ENCODE measurements at regions not wholly inside any gene's neighbourhood (a gene's known extent, or its start where the extent isn't known, plus 50 kb on each side); places are given as distances from the start of the nearest gene placed in this dataset.

GRCh38 chr13:59584761-59585670 is 578.7 kb downstream of the DIAPH3 start:
- DNase-seq (ENCODE audit: extremely low read depth, insufficient read length): no peak
- Histone ChIP-seq H3K4me3 (replicated peaks; ENCODE audit: low read depth, low read length) (no peak overlapping the region), H3K27me3 (replicated peaks; ENCODE audit: control insufficient read depth, insufficient read depth, low read length) (no peaks in the 10 kb centered on the region), H3K36me3 (ENCODE audit: control insufficient read depth, insufficient read depth, low read length) (no peaks in the 10 kb centered on the region)
- no peak for TF ChIP-seq CTCF (IDR thresholded peaks at IDR 0.05; ENCODE audit: insufficient read depth, low read length, poor library complexity, severe bottlenecking)

- Histone ChIP-seq H3K27me3 (replicated peaks; ENCODE audit: control insufficient read depth, insufficient read depth, low read length) (no peaks in the 10 kb centered on the region), H3K36me3 (ENCODE audit: control insufficient read depth, insufficient read depth, low read length) (no peaks in the 10 kb centered on the region), H3K4me3 (replicated peaks; ENCODE audit: low read depth, low read length) (no peak overlapping the region)
- no peak for DNase-seq (ENCODE audit: extremely low read depth, insufficient read length)
- TF ChIP-seq CTCF (IDR thresholded peaks at IDR 0.05; ENCODE audit: insufficient read depth, low read length, poor library complexity, severe bottlenecking): no peak
Measured at GRCh38 chr13:59587030-59587429, 576.7 kb downstream of the DIAPH3 start.

- DNase-seq (ENCODE audit: extremely low read depth, insufficient read length): no peak
- Histone ChIP-seq H3K27me3 (replicated peaks; ENCODE audit: control insufficient read depth, insufficient read depth, low read length) (no peaks in the 10 kb centered on the region), H3K36me3 (ENCODE audit: control insufficient read depth, insufficient read depth, low read length) (no peaks in the 10 kb centered on the region), H3K4me3 (replicated peaks; ENCODE audit: low read depth, low read length) (no peak overlapping the region)
- no peak for TF ChIP-seq CTCF (IDR thresholded peaks at IDR 0.05; ENCODE audit: insufficient read depth, low read length, poor library complexity, severe bottlenecking)
Measured at GRCh38 chr13:59587971-59588716, 575.6 kb downstream of the DIAPH3 start.

- no peak for TF ChIP-seq CTCF (IDR thresholded peaks at IDR 0.05; ENCODE audit: insufficient read depth, low read length, poor library complexity, severe bottlenecking)
- Histone ChIP-seq H3K27me3 (replicated peaks; ENCODE audit: control insufficient read depth, insufficient read depth, low read length) (no peaks in the 10 kb centered on the region), H3K4me3 (replicated peaks; ENCODE audit: low read depth, low read length) (no peak overlapping the region), H3K36me3 (ENCODE audit: control insufficient read depth, insufficient read depth, low read length) (no peaks in the 10 kb centered on the region)
- no peak for DNase-seq (ENCODE audit: extremely low read depth, insufficient read length)
Measured at GRCh38 chr13:59588717-59589067, 575.0 kb downstream of the DIAPH3 start.

- DNase-seq (ENCODE audit: extremely low read depth, insufficient read length): no peak
- Histone ChIP-seq H3K36me3 (ENCODE audit: control insufficient read depth, insufficient read depth, low read length) (no peaks in the 10 kb centered on the region), H3K27me3 (replicated peaks; ENCODE audit: control insufficient read depth, insufficient read depth, low read length) (no peaks in the 10 kb centered on the region), H3K4me3 (replicated peaks; ENCODE audit: low read depth, low read length) (no peak overlapping the region)
- TF ChIP-seq CTCF (IDR thresholded peaks at IDR 0.05; ENCODE audit: insufficient read depth, low read length, poor library complexity, severe bottlenecking): no peak
Measured at GRCh38 chr13:59601993-59602392, 561.7 kb downstream of the DIAPH3 start.

All from GM06990 (cell line).